SH-SY5Y (cell line): ENCODE measurements at regions not wholly inside any gene's neighbourhood (a gene's known extent, or its start where the extent isn't known, plus 50 kb on each side); places are given as distances from the start of the nearest gene placed in this dataset.

ENCODE experiments used
- GATA2 ChIP-seq: IDR thresholded peaks from 2 replicates; pipeline ENCODE4 v1.6.1; 2011; ENCODE audit warnings: mild to moderate bottlenecking, low read depth, low read length
- GATA3 ChIP-seq: IDR thresholded peaks from 2 replicates; pipeline ENCODE4 v1.6.1; 2011; ENCODE audit warnings: low read depth, mild to moderate bottlenecking, low read length, moderate library complexity

- TF ChIP-seq GATA2 (no peak), GATA3 (no peak)
Observed at GRCh38 chr11:37755521-37755920, 1157.5 kb upstream of the RAG2 start.
